ENCODE measurements at regions not wholly inside any gene's neighbourhood (a gene's known extent, or its start where the extent isn't known, plus 50 kb on each side); places are given as distances from the start of the nearest gene placed in this dataset.

DNA sequence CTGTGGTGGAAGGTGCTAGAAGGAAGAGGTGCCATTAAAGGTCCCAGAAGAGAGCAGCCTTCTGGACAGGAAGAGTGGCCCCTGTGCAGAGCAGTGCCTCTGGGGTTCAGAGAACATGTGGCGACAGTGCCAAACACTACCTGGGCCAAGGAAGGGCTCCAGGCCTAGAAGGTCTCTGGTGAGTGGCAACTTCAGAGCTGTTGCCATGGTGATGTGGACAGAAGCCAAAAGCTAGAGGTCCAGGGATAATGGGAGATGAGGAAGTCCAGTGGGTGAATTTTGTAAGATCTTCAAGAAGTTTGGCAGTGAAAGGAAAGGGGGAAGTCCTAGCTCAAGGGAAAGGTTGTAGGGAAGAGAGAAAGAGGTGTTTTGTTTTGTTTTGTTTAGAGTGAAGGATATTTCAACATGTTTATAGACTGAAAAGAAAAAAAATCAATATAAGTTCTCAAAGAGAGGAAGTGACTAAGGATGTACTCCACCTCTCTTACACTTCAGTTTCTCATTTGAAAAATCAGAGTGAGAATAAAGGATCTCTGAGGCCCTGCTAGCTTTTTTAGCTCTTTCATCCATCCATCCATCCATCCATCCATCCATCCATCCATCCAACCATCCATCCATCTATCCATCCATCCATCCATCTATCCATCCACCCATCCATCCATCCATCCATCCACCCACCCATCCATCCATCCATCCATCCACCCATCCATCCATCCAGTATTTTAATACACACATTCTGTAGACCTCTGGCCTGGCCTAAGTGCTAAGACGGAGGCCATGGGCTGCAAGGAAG lies 77.1 kb upstream of the DUSP5 start:
- H3K27me3 ChIP-seq (replicated peaks in 1 of 2; ENCODE audit: control insufficient read depth in 2 of 2, extremely low read depth in 1 of 2, insufficient read depth in 2 of 2, low read length in 1 of 2), result peaks cover 0 to 5% of the 10 kb centered on the region in 2 experiments
- Mint-ChIP-seq H3K27ac (peak overlapping the region in 1 of 2 donors; percentile 16), H3K36me3 (no peaks in the 10 kb centered on the region), H3K27me3 (no peaks in the 10 kb centered on the region), H3K4me3 (no peak overlapping the region), H3K9me3 (no peaks in the 10 kb centered on the region), H3K4me1 (peaks cover 31 to 35% (median 32%) of the 10 kb centered on the region in 3 donors)
- no peak overlapping the region for H3K4me3 ChIP-seq (ENCODE audit: control insufficient read depth in 1 of 2, extremely low read depth in 1 of 2, low read length in 1 of 2)
- POLR2A ChIA-PET, result no interaction called here
- peaks cover 0 to 48% of the 10 kb centered on the region in 2 experiments for H3K4me1 ChIP-seq (ENCODE audit: control insufficient read depth in 1 of 2, extremely low read depth in 1 of 2, insufficient read depth in 2 of 2, low read length in 2 of 2)
- 100% methylated on average over 1 of the region's 2 CpGs for WGBS (ENCODE audit: insufficient coverage)
- no peaks in the 10 kb centered on the region for H3K9me3 ChIP-seq
- no peaks in the 10 kb centered on the region for H3K36me3 ChIP-seq (ENCODE audit: control insufficient read depth in 2 of 2, extremely low read depth in 1 of 2, insufficient read depth in 1 of 2, low read length in 1 of 2)
- CTCF ChIA-PET, result interaction anchor here (0.6 to 0.9 kb wide), 2 partner anchors 65 to 86 kb away, joined by 3 read pairs; no protein-coding TSS in a partner anchor
- DNase-seq (peak in 1 of 35 experiments; percentile 13), ATAC-seq (replicated peaks in 1 of 4) (peak in 2 of 4 experiments; percentile 34 to 35)
- H3K27ac ChIP-seq (ENCODE audit: low read length), result peak overlapping the region; percentile 2

DNA sequence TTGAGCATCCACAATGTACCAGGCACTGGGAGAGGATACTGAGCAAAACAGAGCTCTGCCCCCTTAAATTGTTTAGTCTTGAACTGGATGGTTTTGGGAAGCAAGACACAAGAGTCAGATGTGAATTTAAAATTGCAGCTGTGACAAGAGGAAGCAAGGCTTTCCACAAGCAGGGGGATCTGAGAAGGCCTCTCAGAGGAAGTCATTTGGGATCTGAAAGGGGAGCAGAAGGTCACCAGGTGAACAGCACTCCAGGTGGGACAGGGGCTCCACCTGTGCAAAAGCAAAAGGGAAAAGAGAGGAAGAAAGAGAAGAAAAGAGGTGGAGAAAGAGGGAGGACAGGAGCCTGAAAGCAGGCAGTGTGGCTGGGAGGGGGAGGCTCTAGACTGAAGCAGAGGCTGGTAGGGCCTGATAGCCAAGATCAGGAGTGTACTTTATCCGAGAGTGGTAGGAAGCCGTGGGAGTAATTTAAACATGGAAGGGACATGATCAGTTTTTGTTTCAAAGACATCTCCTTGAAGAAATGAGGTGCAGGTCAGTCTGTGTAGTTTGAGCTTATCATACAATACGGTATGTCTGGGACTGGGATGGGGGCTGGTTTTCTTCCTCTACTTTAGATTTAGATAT lies 76.1 kb upstream of the DUSP5 start:
- peaks cover 0 to 5% of the 10 kb centered on the region in 2 experiments for H3K27me3 ChIP-seq (replicated peaks in 1 of 2; ENCODE audit: control insufficient read depth in 2 of 2, extremely low read depth in 1 of 2, insufficient read depth in 2 of 2, low read length in 1 of 2)
- H3K27ac ChIP-seq (ENCODE audit: low read length), result no peak overlapping the region
- Mint-ChIP-seq H3K27me3 (no peaks in the 10 kb centered on the region), H3K4me3 (no peak overlapping the region), H3K9me3 (no peaks in the 10 kb centered on the region), H3K4me1 (peaks cover 25 to 37% (median 32%) of the 10 kb centered on the region in 3 donors), H3K27ac (no peak overlapping the region), H3K36me3 (no peaks in the 10 kb centered on the region)
- H3K36me3 ChIP-seq (ENCODE audit: control insufficient read depth in 2 of 2, extremely low read depth in 1 of 2, insufficient read depth in 1 of 2, low read length in 1 of 2), result no peaks in the 10 kb centered on the region
- CTCF ChIA-PET, result no interaction called here
- ATAC-seq (replicated peaks in 1 of 4) (no peak), DNase-seq (no peak)
- WGBS (ENCODE audit: insufficient coverage), result 60% methylated on average over 2 of the region's 3 CpGs
- no peak overlapping the region for H3K4me3 ChIP-seq (ENCODE audit: control insufficient read depth in 1 of 2, extremely low read depth in 1 of 2, low read length in 1 of 2)
- peaks cover 0 to 38% of the 10 kb centered on the region in 2 experiments for H3K4me1 ChIP-seq (ENCODE audit: control insufficient read depth in 1 of 2, extremely low read depth in 1 of 2, insufficient read depth in 2 of 2, low read length in 2 of 2)
- POLR2A ChIA-PET, result no interaction called here
- H3K9me3 ChIP-seq, result no peaks in the 10 kb centered on the region

DNA sequence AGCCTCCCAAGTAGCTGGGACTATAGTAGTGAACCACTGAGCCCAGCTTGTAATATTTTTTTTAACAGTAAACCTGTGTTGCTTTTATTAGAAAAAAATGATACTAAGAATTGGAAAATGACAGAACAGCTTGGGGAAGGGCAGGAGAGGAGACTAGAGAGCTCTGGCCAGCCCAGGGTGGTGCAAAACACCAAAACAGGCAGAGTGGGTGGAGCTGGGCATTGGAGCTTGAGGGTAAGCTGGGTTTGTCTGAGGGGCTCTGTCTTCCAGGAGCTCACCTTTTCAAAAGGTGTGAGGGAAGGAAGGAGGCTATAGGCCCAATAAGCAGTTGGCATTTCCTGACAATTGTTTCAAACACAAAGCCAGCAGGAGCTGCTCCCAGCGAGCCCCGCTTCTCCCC lies 75.2 kb upstream of the DUSP5 start:
- POLR2A ChIA-PET, result no interaction called here
- H3K9me3 Mint-ChIP-seq, result no peaks in the 10 kb centered on the region
- DNase-seq (no peak), ATAC-seq (replicated peaks in 1 of 4) (no peak)
- H3K27ac Mint-ChIP-seq, result no peak overlapping the region
- peaks cover 25 to 41% (median 32%) of the 10 kb centered on the region in 3 donors for H3K4me1 Mint-ChIP-seq
- CTCF ChIA-PET, result no interaction called here
- H3K36me3 Mint-ChIP-seq, result no peaks in the 10 kb centered on the region
- WGBS (ENCODE audit: insufficient coverage), result no CpG with 5 or more reads among the region's 2 CpGs
- Histone ChIP-seq H3K27ac (ENCODE audit: low read length) (no peak overlapping the region), H3K4me1 (ENCODE audit: control insufficient read depth in 1 of 2, extremely low read depth in 1 of 2, insufficient read depth in 2 of 2, low read length in 2 of 2) (peaks cover 0 to 29% of the 10 kb centered on the region in 2 experiments), H3K9me3 (no peaks in the 10 kb centered on the region), H3K36me3 (ENCODE audit: control insufficient read depth in 2 of 2, extremely low read depth in 1 of 2, insufficient read depth in 1 of 2, low read length in 1 of 2) (no peaks in the 10 kb centered on the region), H3K4me3 (ENCODE audit: control insufficient read depth in 1 of 2, extremely low read depth in 1 of 2, low read length in 1 of 2) (no peak overlapping the region), H3K27me3 (replicated peaks in 1 of 2; ENCODE audit: control insufficient read depth in 2 of 2, extremely low read depth in 1 of 2, insufficient read depth in 2 of 2, low read length in 1 of 2) (peaks cover 0 to 3% of the 10 kb centered on the region in 2 experiments)
- no peak overlapping the region for H3K4me3 Mint-ChIP-seq
- no peaks in the 10 kb centered on the region for H3K27me3 Mint-ChIP-seq

GRCh38 chr10:110423650-110424049 lies 74.1 kb upstream of the DUSP5 start:
- H3K27me3 ChIP-seq (replicated peaks in 1 of 2; ENCODE audit: control insufficient read depth in 2 of 2, extremely low read depth in 1 of 2, insufficient read depth in 2 of 2, low read length in 1 of 2), result peaks cover 0 to 2% of the 10 kb centered on the region in 2 experiments
- 100% methylated on average over 2 of the region's 6 CpGs for WGBS (ENCODE audit: insufficient coverage)
- no peaks in the 10 kb centered on the region for H3K9me3 Mint-ChIP-seq
- H3K4me3 ChIP-seq (ENCODE audit: control insufficient read depth in 1 of 2, extremely low read depth in 1 of 2, low read length in 1 of 2), result no peak overlapping the region
- H3K27me3 Mint-ChIP-seq, result no peaks in the 10 kb centered on the region
- H3K27ac Mint-ChIP-seq, result no peak overlapping the region
- H3K9me3 ChIP-seq, result no peaks in the 10 kb centered on the region
- peaks cover 0 to 27% of the 10 kb centered on the region in 2 experiments for H3K4me1 ChIP-seq (ENCODE audit: control insufficient read depth in 1 of 2, extremely low read depth in 1 of 2, insufficient read depth in 2 of 2, low read length in 2 of 2)
- H3K27ac ChIP-seq (ENCODE audit: low read length), result no peak overlapping the region
- H3K4me3 Mint-ChIP-seq, result no peak overlapping the region
- no peaks in the 10 kb centered on the region for H3K36me3 ChIP-seq (ENCODE audit: control insufficient read depth in 2 of 2, extremely low read depth in 1 of 2, insufficient read depth in 1 of 2, low read length in 1 of 2)
- H3K4me1 Mint-ChIP-seq, result peaks cover 25 to 41% (median 32%) of the 10 kb centered on the region in 3 donors
- ATAC-seq (replicated peaks in 1 of 4), result no peak
- ChIA-PET CTCF (interaction anchor here in 1 of 2 donors (0.6 kb wide), 1 partner anchor 81 kb away, joined by 3 read pairs; no protein-coding TSS in a partner anchor), POLR2A (no interaction called here)
- no peak for DNase-seq
- H3K36me3 Mint-ChIP-seq, result no peaks in the 10 kb centered on the region

DNA sequence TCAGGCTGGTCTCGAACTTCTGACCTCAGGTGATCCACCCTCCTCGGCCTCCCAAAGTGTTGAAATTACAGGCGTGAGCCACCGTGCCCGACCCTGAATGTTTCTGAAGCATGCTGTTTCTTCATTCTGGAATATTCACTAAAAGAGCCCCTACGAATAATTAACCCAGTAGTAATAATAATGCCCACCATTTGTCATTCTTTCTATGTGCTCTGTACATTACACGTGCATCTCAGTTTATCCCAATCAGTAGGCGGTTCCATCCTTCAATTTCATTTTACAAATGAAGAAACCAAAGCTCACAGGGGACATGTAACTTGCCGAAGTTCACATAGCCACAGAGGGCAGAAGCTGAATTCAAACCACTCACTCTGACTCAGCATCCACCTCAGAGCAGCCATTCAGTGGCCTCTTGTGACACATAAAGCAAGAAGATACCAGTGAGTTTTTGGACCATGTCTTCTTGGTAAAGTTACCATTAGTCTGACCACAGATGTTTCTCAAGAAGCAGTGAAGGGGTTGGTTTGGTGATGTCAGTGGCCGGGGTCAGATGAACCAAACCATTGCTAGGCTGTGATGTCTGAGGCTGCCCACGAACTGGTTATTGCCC lies 71.9 kb upstream of the DUSP5 start:
- ChIA-PET POLR2A (no interaction called here), CTCF (no interaction called here)
- Mint-ChIP-seq H3K27me3 (no peaks in the 10 kb centered on the region), H3K27ac (peak overlapping the region in 1 of 2 donors; percentile 41), H3K4me1 (peaks cover 11 to 23% (median 17%) of the 10 kb centered on the region in 3 donors), H3K4me3 (no peak overlapping the region), H3K9me3 (no peaks in the 10 kb centered on the region), H3K36me3 (no peaks in the 10 kb centered on the region)
- DNase-seq, result no peak
- 66% methylated on average over 9 of the region's 11 CpGs for WGBS (ENCODE audit: insufficient coverage)
- Histone ChIP-seq H3K4me3 (ENCODE audit: control insufficient read depth in 1 of 2, extremely low read depth in 1 of 2, low read length in 1 of 2) (no peak overlapping the region), H3K9me3 (no peaks in the 10 kb centered on the region), H3K4me1 (ENCODE audit: control insufficient read depth in 1 of 2, extremely low read depth in 1 of 2, insufficient read depth in 2 of 2, low read length in 2 of 2) (peaks cover 0 to 10% of the 10 kb centered on the region in 2 experiments), H3K27me3 (replicated peaks in 1 of 2; ENCODE audit: control insufficient read depth in 2 of 2, extremely low read depth in 1 of 2, insufficient read depth in 2 of 2, low read length in 1 of 2) (no peaks in the 10 kb centered on the region), H3K36me3 (ENCODE audit: control insufficient read depth in 2 of 2, extremely low read depth in 1 of 2, insufficient read depth in 1 of 2, low read length in 1 of 2) (no peaks in the 10 kb centered on the region), H3K27ac (ENCODE audit: low read length) (no peak overlapping the region)
- ATAC-seq (replicated peaks in 1 of 4), result no peak

GRCh38 chr10:110426294-110427181 lies 71.2 kb upstream of the DUSP5 start:
- H3K27ac Mint-ChIP-seq, result peak overlapping the region in 1 of 2 donors; percentile 41
- Histone ChIP-seq H3K36me3 (ENCODE audit: control insufficient read depth in 2 of 2, extremely low read depth in 1 of 2, insufficient read depth in 1 of 2, low read length in 1 of 2) (no peaks in the 10 kb centered on the region), H3K27me3 (replicated peaks in 1 of 2; ENCODE audit: control insufficient read depth in 2 of 2, extremely low read depth in 1 of 2, insufficient read depth in 2 of 2, low read length in 1 of 2) (no peaks in the 10 kb centered on the region), H3K4me1 (ENCODE audit: control insufficient read depth in 1 of 2, extremely low read depth in 1 of 2, insufficient read depth in 2 of 2, low read length in 2 of 2) (peaks cover 0 to 2% of the 10 kb centered on the region in 2 experiments), H3K4me3 (ENCODE audit: control insufficient read depth in 1 of 2, extremely low read depth in 1 of 2, low read length in 1 of 2) (no peak overlapping the region), H3K9me3 (no peaks in the 10 kb centered on the region), H3K27ac (ENCODE audit: low read length) (no peak overlapping the region)
- no peaks in the 10 kb centered on the region for H3K9me3 Mint-ChIP-seq
- WGBS (ENCODE audit: insufficient coverage), result 94% methylated on average over 5 of the region's 14 CpGs
- no peak overlapping the region for H3K4me3 Mint-ChIP-seq
- no peaks in the 10 kb centered on the region for H3K36me3 Mint-ChIP-seq
- H3K27me3 Mint-ChIP-seq, result no peaks in the 10 kb centered on the region
- no peak for DNase-seq
- ATAC-seq (replicated peaks in 1 of 4), result no peak
- ChIA-PET CTCF (no interaction called here), POLR2A (no interaction called here)
- peaks cover 4 to 18% (median 10%) of the 10 kb centered on the region in 3 donors for H3K4me1 Mint-ChIP-seq
